ENCODE measurements at regions not wholly inside any gene's neighbourhood (a gene's known extent, or its start where the extent isn't known, plus 50 kb on each side); places are given as distances from the start of the nearest gene placed in this dataset.

DNA sequence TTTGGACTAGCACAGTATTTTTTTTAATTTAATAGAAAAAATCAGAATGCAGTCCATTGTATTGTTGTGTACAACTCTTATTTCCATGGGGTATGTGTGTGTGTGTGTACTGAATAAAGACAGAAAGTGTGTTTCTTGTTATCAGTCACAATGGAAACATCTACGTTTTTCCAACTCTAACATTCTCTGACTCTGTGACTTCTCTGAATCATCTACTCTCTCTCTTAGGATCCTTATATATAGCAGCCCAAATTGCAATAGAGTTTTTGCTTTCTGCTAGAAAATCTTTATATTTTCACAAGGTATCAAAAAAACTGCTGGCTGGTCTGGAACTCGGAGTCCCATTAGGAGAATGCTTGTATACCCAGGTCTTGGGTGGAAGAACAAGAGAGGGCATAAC lies 138.9 kb upstream of the ARID2 start:
- DNase-seq, result peak; percentile 4

DNA sequence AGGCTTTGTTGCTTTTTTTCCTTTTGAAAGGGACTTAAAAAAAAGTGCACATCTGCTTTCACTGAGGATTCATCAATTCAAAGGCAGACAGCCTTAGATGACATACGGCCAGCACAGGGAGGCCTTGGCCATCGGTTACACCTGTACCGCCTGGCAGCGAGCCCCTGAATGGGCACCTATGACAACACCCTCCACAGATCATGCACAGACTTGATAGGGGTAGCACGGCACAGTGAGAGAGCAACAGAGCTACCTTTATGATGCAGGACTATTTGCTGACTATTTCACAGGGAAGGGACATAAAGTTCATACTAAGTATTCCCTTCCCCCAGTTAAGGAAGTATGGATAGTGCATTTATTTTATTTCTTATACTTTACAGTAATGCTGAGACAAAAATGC lies 137.9 kb upstream of the ARID2 start:
- DNase-seq, result no peak

DNA sequence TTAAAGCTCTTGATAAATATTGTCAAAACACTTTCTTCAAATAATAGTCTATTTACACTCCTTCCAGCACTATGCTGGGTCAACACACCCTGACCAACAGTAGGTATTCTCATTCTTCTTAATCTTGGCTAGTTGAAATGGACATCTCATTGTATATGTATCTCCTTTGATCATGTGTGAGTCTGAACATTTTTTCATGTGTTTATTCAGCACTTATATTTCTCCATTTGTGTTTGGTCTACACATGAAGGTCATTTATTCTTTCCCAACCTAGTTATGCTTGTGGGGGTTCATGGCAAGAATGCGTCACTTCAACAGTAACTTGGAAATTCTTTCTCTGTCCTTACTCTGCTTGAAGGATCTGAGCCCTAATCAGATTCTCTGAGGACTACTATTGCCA lies 133.1 kb upstream of the ARID2 start:
- no peak for DNase-seq

DNA sequence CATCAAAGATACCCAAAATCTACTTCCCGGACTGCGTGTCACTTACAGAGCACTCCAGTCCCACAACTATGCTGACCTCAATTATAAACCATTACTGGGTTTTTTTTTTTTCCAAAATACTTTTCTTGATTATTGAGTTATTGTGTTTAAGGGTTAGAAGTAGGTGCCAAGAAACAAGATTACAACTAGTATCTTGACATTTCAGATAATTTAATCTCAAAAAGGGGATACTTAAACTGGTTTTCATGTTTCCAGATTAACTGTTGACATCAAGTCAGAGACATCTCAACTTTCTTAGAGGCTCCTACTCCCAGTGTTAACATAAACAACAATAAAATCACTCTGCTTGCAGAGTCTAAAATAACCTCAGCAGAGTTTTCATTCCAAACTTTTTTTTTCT lies 131.2 kb upstream of the ARID2 start:
- DNase-seq, result no peak

DNA sequence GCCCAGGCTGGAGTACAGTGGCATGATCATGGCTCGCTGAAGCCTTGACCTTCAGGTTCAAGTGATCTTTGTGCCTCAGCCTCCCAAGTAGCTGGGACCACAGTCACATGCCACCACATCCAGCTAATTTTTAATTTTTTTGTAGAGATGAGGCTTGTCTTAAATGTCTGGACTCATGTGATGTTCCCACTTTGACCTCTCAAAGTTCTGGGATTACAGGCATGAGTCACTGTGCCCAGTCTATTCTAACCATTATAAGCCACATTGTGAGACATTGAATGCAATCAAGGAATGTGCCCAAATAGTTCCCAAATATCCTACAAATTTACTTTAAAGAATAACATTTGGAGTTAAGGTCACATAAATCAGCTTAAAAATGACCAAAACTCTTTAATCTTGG lies 130.7 kb upstream of the ARID2 start:
- DNase-seq, result no peak

DNA sequence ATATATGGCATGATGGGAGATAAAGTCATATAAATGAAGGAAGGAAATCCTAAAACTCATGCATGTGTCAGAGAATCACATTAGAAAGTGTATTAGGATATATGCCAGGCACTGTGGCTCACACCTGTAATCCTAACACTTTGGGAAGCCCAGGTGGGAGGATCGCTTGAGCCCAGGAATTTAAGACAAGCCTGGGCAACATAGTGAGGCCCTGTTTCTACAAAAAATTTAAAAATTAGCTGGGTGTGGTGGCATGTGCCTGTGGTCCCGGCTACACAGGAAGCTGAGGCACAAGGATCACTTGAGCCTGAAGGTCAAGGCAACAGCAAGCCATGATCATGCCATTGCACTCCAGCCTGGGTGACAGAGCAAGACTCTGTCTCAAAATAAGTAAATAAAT lies 130.3 kb upstream of the ARID2 start:
- DNase-seq, result no peak

DNA sequence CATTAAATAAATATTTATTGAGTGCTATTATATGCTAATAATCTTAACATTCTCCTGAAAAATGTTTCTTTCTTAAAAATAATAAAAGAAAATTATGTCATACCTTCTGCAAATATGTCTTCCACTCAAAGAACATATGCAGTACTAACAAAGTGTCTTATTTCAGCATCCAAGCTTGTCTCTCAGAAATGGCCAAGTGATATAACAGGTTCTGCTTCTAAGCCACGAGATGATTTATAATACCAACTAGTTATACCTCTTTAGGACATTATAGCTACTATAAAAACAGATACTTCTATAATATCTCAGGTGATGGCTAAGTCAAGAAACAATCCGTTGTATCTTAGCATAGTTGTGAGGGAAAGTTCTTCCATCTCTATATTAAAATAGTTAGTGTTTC lies 128.1 kb upstream of the ARID2 start:
- DNase-seq, result no peak

DNA sequence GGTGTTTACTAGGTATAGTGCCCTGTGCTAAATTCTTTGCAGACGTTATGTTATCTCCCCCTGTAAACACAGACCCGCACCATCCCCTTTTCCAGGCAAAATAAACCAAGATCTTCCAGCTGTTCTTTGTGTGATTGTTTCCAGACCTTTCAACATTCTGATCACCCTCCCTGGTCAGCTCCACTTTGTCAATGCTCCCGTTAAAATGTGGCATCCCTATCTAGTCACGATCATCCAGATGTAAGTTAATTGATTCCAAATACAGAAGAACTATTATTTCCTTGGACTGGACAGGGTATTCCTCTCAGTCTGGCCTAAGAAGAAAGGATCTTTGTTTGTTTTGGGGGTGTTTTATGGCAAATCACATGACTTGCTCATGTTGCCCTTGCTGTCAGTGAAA lies 127.6 kb upstream of the ARID2 start:
- no peak for DNase-seq

DNA sequence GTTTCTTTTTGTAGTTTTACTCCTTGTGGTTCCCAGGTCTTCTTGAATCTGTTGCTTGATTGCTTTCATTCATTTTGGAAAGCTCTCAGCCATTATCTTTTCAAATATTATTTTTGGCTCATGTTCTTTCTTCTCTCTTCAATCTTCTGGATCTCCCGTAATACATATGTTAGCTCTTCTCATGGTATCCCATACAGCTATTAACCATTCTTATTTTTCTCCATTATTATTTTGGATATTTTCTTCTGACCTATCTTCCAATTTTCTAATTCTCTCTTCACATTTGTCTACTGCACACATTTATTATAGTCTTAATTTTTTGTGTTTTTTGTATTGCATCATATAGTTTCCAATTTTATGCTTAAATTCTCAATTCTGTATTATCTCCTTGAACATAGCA lies 123.9 kb upstream of the ARID2 start:
- DNase-seq, result no peak

DNA sequence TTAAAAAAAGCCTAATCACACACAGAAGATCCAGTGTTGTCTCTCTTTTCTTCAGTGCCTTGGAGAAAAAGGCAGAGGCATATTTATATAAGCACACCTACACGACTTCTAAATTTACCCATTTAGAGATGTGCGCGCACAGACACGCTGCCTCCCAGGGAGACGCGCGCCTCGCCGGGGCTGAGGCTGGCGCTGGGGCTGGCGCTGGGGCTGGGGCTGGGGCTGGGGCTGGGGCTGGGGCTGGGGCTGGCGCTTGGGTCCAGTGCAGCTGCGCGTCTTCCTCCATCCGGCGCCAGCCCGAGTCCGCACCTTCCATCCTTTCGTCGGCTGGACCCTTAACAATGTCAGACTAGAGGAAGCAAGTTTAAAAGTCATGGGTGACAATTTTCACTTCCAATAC lies 118.4 kb upstream of the ARID2 start:
- DNase-seq, result no peak

DNA sequence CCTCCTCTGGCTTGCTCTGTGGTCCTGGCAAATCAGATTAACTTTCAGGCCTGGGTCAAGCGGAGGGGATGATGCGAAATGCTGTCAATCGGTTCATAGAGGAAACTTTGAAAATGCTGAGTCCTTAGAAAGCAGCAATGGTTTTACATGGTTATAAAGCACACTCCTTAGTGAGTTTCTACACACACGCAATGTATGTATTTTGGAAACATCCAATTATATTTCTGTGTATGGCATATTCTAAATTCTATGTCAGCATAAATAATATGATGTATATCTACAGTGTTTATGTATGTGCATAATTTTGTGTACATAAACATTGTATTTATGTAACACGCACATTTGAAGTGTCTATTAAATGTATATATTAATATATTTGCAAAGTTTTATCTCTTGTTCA lies 118.0 kb upstream of the ARID2 start:
- no peak for DNase-seq

DNA sequence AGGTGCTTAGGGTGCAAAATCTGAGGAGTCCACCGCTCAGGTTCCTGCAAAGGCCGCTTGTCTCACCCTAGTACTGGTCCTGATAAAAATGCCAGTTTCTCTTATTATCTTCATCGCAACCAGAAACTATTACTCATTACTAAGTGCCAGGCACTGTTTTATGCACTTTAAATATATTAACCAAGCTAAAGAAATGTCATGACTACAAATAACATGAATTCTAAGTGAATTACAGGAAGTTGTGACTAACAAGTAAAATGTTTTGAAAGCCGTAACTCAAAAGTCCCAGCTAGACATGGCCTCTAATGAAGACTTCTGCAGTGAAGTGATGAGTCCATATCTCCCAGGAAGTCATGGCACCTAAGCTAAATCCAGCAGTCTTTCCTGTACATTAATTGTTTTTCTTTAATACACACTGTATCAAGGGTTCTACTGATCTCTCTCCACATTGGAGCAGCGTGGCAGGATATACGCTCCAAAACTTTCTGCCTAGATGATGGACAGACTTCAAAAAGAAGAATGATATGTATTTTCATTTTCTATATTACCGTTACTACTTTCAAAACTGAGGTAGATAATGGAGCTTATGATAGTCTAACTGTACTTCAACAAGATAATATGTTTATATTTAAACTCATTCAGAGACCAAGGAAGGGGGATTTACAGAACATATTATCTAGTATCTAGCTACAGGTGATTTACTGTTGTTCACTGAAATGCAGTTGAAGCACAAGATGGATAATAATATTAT lies 117.3 kb upstream of the ARID2 start:
- peak; percentile 28 for DNase-seq

DNA sequence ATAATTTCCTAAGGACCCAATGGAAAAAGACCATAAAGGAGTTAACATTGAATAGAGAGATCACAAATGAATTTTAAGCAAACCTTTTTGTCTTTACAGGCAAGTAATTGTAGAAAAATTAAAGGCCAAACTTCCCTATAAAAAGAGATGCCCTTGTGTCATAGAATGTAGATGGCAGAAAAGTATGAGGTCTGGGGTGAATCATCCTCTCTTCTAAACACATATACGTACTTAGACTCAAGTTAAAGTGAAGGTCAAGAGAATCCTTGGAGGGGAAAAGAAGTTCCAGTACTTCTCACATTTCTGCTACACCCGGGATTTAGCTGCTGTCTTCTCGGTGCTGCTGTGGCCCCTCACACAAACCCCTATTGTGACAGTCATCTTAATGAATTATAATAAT lies 116.2 kb upstream of the ARID2 start:
- no peak for DNase-seq

DNA sequence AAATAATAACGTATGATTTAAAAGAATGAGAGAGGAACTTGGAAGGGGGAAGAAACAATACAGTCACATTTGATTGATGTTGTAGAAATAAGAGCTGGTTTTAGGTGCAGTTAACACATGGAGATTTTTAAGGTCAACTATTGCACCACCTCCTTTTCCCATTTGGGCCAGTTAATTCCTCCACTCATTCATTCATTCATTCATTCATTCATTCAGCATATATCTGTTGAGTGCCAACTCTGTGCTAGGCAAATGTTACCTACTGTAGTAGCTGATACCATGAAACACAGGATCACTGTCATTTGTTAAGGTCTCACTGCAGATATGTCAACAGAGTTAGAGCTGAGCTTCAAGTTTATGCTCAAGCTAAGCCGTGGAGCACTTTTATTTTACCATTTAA lies 115.7 kb upstream of the ARID2 start:
- no peak for DNase-seq

DNA sequence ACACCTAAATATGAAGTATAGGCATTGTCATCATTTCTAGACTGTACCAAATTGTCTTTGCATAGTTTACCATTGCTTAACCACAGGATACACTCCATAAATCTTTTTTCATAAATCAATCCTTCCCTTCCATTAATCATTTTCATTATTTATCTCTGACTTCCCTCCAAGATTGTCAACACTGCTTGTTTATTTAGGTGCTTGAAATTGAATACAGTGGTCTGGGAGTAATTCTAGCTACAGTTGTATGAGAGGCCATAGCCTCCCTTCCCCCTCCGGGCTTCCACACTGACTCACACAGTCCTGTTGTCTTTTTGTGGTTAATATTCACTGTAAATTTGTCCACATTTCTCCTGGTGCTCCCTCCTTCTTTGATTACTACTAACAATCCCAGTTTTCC lies 114.2 kb upstream of the ARID2 start:
- no peak for DNase-seq

DNA sequence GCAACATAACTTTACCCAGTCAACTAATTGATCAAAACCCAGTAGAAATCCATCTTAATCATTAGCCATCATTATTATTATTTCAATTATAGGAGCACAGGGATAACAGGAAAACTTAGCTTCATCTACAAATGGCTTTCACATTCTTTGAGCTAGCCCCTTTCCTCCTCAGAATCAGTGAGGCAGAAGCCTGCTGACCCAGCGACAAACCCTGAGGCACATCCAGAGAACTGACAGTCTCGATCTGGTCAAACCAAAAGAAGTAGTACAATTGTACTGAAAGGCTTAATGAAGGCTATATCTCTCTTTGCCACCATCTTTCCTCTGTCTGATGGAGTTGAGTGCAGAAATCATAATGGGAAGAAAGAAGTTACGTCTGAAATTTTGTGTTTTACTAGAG lies 109.8 kb upstream of the ARID2 start:
- no peak for DNase-seq

DNA sequence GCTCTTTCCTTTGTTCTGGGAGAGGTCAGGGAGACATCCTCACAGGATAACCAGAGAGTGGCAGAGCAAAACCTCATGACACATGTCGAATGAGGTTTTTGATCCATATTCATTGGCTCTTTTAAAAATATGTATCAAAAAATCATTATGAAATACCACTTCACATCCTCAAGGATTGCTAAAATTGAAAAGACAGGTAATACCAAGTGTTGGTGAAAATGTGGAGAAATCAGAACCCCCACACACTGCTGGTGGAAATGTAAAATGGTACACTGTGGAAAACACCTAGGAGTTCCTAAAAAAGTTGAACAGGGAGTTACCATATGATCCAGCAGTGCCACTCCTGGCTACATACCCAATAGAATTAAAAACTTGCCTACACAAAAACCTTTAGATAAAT lies 107.8 kb upstream of the ARID2 start:
- DNase-seq, result no peak

DNA sequence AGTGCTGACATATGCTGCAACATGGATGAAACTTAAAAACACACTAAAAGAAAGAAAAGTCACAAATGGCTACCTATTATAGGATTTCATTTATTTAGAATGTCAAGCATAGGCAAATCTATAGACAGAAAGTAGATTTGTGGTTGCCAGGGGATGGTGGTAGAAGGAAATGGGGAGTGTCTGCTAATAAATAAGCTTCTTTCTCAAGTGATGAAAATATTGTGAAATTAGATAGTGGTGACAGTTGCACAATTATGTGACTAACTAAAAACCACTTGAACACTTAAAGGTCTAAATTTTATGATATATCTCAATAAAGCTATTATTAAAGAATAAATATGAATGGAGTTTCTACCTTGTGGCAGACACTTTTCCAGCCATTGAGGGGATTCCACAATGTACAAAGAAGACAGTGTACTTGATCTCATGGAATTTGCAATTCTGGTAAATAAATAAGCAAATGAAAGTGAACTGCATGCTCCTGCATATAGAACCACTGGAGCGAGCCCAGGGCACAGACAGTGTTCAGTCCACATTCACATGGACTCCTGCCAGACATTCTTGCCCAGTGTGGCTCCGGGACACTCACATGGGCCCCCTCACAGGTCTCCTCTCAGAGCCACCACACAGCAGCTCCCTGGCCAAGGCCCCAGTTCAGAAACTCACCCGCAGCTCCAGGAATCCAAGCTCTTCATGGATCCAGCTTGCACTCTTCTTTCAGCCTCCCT lies 107.1 kb upstream of the ARID2 start:
- DNase-seq, result no peak

DNA sequence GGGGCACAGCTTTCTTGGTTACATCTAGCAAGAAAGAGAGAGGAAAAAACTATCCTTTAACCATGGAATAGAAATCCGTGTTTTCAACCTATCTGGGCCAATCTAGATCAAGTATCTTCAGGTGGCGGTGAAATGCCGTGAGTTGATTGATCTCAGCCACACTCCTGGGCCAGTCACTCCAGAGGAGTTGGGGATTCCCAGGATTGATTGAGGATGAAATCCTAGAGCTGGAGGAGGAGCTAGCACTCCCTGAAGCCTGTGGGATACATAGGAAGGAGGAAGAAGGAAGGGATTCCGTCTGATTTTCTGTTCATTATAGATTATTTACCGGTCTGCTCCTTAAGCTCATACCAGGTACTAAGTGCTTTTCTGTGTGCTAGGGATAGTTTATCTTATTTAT lies 106.3 kb upstream of the ARID2 start:
- no peak for DNase-seq

DNA sequence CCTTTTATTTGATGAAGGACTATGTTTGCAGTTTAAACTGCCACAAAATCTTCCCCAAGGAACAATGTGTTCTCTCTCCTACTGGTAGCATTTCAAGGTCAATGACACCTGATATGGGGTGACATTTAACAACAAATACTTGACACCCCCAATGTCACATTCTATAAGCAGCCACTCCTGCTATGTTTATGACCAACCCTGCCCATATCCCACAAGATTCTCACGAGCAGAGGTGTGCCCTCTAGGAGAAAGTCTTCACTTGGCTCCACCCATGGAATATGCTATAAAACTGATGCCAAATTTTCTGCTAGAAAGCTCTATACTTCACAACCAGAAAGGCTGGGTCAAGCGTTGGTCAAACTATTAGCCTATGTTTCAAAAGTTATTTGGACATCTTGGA lies 105.6 kb upstream of the ARID2 start:
- DNase-seq, result no peak

DNA sequence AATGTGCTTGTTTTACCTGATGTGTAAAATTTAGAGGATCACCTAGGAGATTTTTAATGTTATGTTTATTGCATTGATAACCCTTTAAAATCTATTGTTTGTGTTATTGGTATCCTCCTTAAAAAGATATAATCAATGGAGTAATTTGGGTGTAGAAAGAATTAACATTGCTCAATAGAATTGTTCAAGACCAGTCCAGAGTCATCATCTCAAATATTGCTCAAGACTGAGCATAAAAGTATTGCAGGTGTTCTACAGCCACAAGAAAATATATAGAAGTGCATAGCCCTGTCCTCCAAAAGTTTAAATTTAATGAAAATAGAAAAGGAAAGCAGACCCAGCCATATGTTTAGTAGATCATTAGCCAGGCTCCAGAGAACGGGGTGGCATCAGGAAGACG lies 102.5 kb upstream of the ARID2 start:
- DNase-seq, result no peak

DNA sequence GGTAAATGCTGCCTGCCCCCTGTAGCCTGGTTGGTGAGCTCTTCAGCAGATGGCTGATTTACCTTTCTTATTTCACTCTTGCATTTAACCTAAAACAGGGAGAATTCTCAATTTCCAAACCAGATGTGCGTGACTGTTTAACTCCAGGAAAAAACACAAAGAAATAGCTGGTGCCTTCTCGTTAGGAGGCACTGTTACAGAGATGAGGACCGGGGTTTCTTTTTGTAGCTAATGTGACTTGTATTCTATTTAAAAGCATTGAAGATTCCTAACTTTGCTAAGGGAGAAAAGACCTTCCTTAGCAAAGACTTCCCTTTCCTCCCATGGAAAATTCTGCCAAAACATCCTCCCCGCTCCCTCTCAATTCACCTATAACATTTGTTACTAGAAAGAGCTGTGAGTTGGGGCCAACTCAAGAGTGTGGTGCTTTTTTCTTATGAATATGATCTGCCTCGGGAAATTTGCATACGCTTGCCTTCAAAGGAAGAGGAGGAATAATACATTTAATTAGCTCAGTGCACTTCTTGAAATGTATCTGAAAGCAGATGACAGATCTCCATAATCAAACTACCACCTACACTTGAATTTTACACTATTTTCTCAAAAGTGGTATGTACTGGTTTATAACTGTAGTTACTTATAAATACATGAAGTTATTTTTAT lies 102.0 kb upstream of the ARID2 start:
- no peak for DNase-seq

DNA sequence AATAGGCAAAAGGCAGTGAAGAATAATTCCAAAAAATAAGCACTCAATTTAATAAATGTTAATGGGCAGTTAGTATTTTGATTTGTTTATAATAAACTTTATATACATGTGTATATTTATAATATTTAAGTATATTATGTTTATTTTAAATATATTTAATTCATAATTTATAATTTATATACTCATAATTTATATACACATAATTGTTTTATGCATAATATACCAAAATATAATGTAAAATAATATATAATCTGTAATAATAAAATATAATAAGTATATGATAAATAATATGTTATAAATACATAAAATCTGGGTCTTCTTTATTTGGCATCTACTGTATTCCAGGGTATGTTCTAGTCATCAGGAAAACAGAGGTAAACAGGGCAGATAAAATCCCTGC lies 100.2 kb upstream of the ARID2 start:
- DNase-seq, result no peak

DNA sequence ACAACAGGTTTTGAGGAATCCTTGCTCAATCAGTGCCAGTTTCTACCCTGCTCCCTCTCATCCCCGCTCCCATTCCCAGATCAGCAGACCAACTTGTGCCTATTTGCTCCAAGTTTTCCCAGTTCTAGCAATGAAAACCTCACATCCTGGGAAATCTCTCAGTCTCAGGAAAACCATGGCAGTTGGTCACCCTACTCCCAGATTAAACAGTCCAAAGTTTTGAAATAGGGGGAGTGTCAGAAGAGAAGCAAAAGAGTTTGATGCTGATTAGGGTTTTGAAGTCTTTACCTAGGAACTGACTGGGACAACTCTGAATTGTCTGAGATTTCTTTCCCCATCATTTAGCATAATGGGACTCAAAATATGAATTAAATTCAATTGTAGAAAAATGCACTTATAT lies 95.8 kb upstream of the ARID2 start:
- DNase-seq, result no peak
